ENCODE measurements at regions not wholly inside any gene's neighbourhood (a gene's known extent, or its start where the extent isn't known, plus 50 kb on each side); places are given as distances from the start of the nearest gene placed in this dataset.

- TF ChIP-seq TSHZ2 (CRISPR knock-in tag; IDR thresholded peaks at IDR 0.05) (no peak), BACH2 (CRISPR knock-in tag; IDR thresholded peaks at IDR 0.05; ENCODE audit: borderline replicate concordance) (no peak), ZFP30 (CRISPR knock-in tag; IDR thresholded peaks at IDR 0.05) (no peak), ZFP3 (CRISPR knock-in tag; IDR thresholded peaks at IDR 0.05) (no peak)
Observed at GRCh38 chr1:38616846-38617245, 242.7 kb downstream of the RRAGC start.

Data from SK-N-SH treated with all-trans-retinoic acid at 6 μM for 48 hours (cell line).